ENCODE measurements at regions not wholly inside any gene's neighbourhood (a gene's known extent, or its start where the extent isn't known, plus 50 kb on each side); places are given as distances from the start of the nearest gene placed in this dataset.

DNA sequence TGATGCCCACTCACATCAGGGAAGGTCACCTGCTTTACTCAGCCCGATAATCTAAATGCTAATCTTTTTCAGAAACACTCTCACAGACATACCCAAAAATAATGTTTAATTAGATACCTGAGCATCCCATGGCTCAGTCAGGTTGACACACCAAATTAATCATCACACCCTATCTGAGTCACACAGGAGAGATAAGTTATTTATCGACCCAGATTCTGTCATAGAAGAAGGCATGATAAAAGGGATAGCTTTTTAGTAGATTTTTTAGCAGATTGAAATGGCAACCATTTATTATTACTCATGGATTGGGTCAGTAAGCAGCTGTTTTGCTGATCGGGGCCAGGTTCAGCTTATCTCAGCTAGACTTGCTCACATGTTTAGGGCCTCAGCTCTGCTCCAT is 97.8 kb upstream of the TYRP1 start:
- TF ChIP-seq ELF4 (IDR thresholded peaks at IDR 0.05) (no peak), CTBP1 (IDR thresholded peaks at IDR 0.05; ENCODE audit: borderline replicate concordance) (no peak), SUZ12 (IDR thresholded peaks at IDR 0.05) (no peak), L3MBTL2 (conservative IDR thresholded peaks at IDR 0.05) (no peak), FOXK2 (IDR thresholded peaks at IDR 0.05) (no peak), ARNT (IDR thresholded peaks at IDR 0.05) (no peak), TARDBP (IDR thresholded peaks at IDR 0.05) (no peak), ZNF384 (IDR thresholded peaks at IDR 0.05) (no peak), LEF1 (IDR thresholded peaks at IDR 0.05; ENCODE audit: borderline replicate concordance) (no peak), SP1 (IDR thresholded peaks at IDR 0.05) (no peak), FOXM1 (IDR thresholded peaks at IDR 0.05; ENCODE audit: borderline replicate concordance) (no peak), FOXA1 (IDR thresholded peaks at IDR 0.05) (no peak), HDGF (IDR thresholded peaks at IDR 0.05; ENCODE audit: borderline replicate concordance) (no peak), BHLHE40 (IDR thresholded peaks at IDR 0.05; ENCODE audit: borderline replicate concordance) (no peak)
